ENCODE measurements at regions not wholly inside any gene's neighbourhood (a gene's known extent, or its start where the extent isn't known, plus 50 kb on each side); places are given as distances from the start of the nearest gene placed in this dataset.

GRCh38 chr11:70605468-70605815 is 207.1 kb downstream of the CTTN start:
- Histone ChIP-seq H3K4me1 (ENCODE audit: insufficient read depth, low read length) (peaks cover 15% of the 10 kb centered on the region), H3K9me3 (ENCODE audit: low read length) (no peaks in the 10 kb centered on the region), H3K4me3 (replicated peaks in 1 of 3; ENCODE audit: insufficient read depth in 1 of 3, low read depth in 2 of 3, low read length in 3 of 3) (no peak overlapping the region), H3K27me3 (ENCODE audit: control insufficient read depth in 1 of 2, insufficient read depth in 2 of 2, low read length in 2 of 2) (no peaks in the 10 kb centered on the region), H3K4me2 (ENCODE audit: low read depth, low read length) (no peak overlapping the region), H3K36me3 (replicated peaks in 1 of 2; ENCODE audit: control insufficient read depth in 1 of 2, insufficient read depth in 2 of 2, low read length in 2 of 2) (peaks cover 3 to 7% of the 10 kb centered on the region in 2 experiments; a peak in 3 of 5 replicates), H4K20me1 (ENCODE audit: insufficient read depth, low read length) (peaks cover 18% of the 10 kb centered on the region; the same call in 1 of the 2 replicates), H3K79me2 (ENCODE audit: insufficient read depth, low read length) (no peaks in the 10 kb centered on the region), H3K9ac (ENCODE audit: insufficient read depth, low read depth, low read length) (no peak overlapping the region), H2AFZ (ENCODE audit: low read length) (no peak overlapping the region), H3K27ac (ENCODE audit: extremely low read length, insufficient read depth, low read length) (no peak overlapping the region)
- CTCF ChIA-PET (ENCODE audit: low intra/inter-chr PET ratio, low total read pairs) = no interaction called here
- FAIRE-seq (no peak), DNase-seq (ENCODE audit: low spot score) (no peak), ATAC-seq (no peak)
- BruUV-seq (replicated peaks) = no TSS peak
- intact Hi-C loops (cut with micrococcal nuclease; ENCODE audit: unreplicated experiment) (no loop called here), in situ Hi-C loops (cut with HindIII; ENCODE audit: extremely low pct_ligation_motif_present, low pct_unique_long_range_greater_than_20kb) (no loop called here)
- POLR2A ChIA-PET = no interaction called here
- TF ChIP-seq MYC (CRISPR knock-in tag; IDR thresholded peaks at IDR 0.05; ENCODE audit: borderline replicate concordance) = no peak
- TF ChIP-seq ZNF879 (CRISPR knock-in tag; IDR thresholded peaks at IDR 0.05) = no peak
- no peak for TF ChIP-seq NCOA1 (CRISPR knock-in tag; IDR thresholded peaks at IDR 0.05)
- no peak for TF ChIP-seq CBX5 (CRISPR knock-in tag; IDR thresholded peaks at IDR 0.05; ENCODE audit: borderline replicate concordance)
- no peak for TF ChIP-seq EEA1 (CRISPR knock-in tag; IDR thresholded peaks at IDR 0.05; ENCODE audit: borderline replicate concordance)
- TF ChIP-seq PHF21A (CRISPR knock-in tag; IDR thresholded peaks at IDR 0.05) = no peak
- no peak for TF ChIP-seq ZNF12 (CRISPR knock-in tag; IDR thresholded peaks at IDR 0.05)
- TF ChIP-seq MTF1 (CRISPR knock-in tag; IDR thresholded peaks at IDR 0.05) = no peak
- TF ChIP-seq, protein P1, sequence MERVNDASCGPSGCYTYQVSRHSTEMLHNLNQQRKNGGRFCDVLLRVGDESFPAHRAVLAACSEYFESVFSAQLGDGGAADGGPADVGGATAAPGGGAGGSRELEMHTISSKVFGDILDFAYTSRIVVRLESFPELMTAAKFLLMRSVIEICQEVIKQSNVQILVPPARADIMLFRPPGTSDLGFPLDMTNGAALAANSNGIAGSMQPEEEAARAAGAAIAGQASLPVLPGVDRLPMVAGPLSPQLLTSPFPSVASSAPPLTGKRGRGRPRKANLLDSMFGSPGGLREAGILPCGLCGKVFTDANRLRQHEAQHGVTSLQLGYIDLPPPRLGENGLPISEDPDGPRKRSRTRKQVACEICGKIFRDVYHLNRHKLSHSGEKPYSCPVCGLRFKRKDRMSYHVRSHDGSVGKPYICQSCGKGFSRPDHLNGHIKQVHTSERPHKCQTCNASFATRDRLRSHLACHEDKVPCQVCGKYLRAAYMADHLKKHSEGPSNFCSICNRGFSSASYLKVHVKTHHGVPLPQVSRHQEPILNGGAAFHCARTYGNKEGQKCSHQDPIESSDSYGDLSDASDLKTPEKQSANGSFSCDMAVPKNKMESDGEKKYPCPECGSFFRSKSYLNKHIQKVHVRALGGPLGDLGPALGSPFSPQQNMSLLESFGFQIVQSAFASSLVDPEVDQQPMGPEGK (CRISPR knock-in tag; IDR thresholded peaks at IDR 0.05) = no peak
- no peak for TF ChIP-seq BORCS8-MEF2B (CRISPR knock-in tag; IDR thresholded peaks at IDR 0.05)
- no peak for TF ChIP-seq ZBTB4 (CRISPR knock-in tag; IDR thresholded peaks at IDR 0.05; ENCODE audit: borderline replicate concordance)
- no peak for TF ChIP-seq GATAD2A (CRISPR knock-in tag; IDR thresholded peaks at IDR 0.05)
- no peak for TF ChIP-seq ERF (CRISPR knock-in tag; IDR thresholded peaks at IDR 0.05)
- no peak for TF ChIP-seq ELK4 (CRISPR knock-in tag; IDR thresholded peaks at IDR 0.05; ENCODE audit: borderline replicate concordance)
- no peak for TF ChIP-seq EZH2 (conservative IDR thresholded peaks at IDR 0.05; ENCODE audit: low read depth, low read length)
- no peak for TF ChIP-seq NFKBIZ (CRISPR knock-in tag; IDR thresholded peaks at IDR 0.05)
- TF ChIP-seq, protein P2, sequence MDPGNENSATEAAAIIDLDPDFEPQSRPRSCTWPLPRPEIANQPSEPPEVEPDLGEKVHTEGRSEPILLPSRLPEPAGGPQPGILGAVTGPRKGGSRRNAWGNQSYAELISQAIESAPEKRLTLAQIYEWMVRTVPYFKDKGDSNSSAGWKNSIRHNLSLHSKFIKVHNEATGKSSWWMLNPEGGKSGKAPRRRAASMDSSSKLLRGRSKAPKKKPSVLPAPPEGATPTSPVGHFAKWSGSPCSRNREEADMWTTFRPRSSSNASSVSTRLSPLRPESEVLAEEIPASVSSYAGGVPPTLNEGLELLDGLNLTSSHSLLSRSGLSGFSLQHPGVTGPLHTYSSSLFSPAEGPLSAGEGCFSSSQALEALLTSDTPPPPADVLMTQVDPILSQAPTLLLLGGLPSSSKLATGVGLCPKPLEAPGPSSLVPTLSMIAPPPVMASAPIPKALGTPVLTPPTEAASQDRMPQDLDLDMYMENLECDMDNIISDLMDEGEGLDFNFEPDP (CRISPR knock-in tag; conservative IDR thresholded peaks at IDR 0.05) = no peak
- no peak for TF ChIP-seq MAZ (IDR thresholded peaks at IDR 0.05; ENCODE audit: borderline replicate concordance, low read depth, low read length)
- no peak for TF ChIP-seq MAZ (CRISPR knock-in tag; IDR thresholded peaks at IDR 0.05; ENCODE audit: low read depth)
- 96% methylated on average over 14 of the region's 14 CpGs for WGBS (ENCODE audit: low lambda C conversion rate)
